SK-N-SH (cell line): ENCODE measurements at regions not wholly inside any gene's neighbourhood (a gene's known extent, or its start where the extent isn't known, plus 50 kb on each side); places are given as distances from the start of the nearest gene placed in this dataset.

Experiments
- CTCF ChIA-PET: fragments of 300-600, 350-600 bp; formaldehyde crosslinking; extraction: SDS; loops from one replicate; lab custom pipeline; 2021; lab: Yijun Ruan, JAX
- POLR2A ChIA-PET: fragments of 350-600 bp; sonication (Branson Sonifier 250); formaldehyde crosslinking; extraction: SDS; loops from one replicate; lab custom pipeline; 2020; ENCODE audit warnings: antibody characterized with exemption, inconsistent platforms; lab: Yijun Ruan, JAX
- DNase-seq: peaks from one replicate; pipeline ENCODE4 v3.0.0; 2012
- H2AFZ ChIP-seq: fragments of 200-600 bp; sonication (generic); 2 replicates; pipeline ENCODE4 v1.8.1; 2016; ENCODE audit warnings: antibody characterized with exemption, mild to moderate bottlenecking, low read depth
- H3F3A ChIP-seq: fragments of 200-600 bp; sonication (generic); replicated peaks from 2 replicates; pipeline ENCODE3; 2016; ENCODE audit warnings: antibody characterized with exemption, mild to moderate bottlenecking; ENCODE audit not compliant: insufficient read depth
- H3K27ac ChIP-seq, 2 experiments: fragments of 200-500 bp in 1 of 2; fragments of 200-600 bp in 1 of 2; sonication (Bioruptor generic) in 1 of 2; sonication (generic), shearing (Covaris generic) in 1 of 2; 2 replicates each; pipeline versions ENCODE4 v1.5.1 to v1.6.1; 2014 to 2016; ENCODE audit warnings: low read depth in 2 of 2, inconsistent platforms in 1 of 2, low read length in 1 of 2, mild to moderate bottlenecking in 1 of 2, mixed read lengths in 1 of 2
- H3K27me3 ChIP-seq: fragments of 200-600 bp; sonication (generic), shearing (Covaris generic); 2 replicates; pipeline ENCODE4 v1.6.1; 2016; ENCODE audit warnings: mixed run types; ENCODE audit not compliant: insufficient read depth
- H3K36me3 ChIP-seq, 2 experiments: fragments of 200-500 bp in 1 of 2; fragments of 200-600 bp in 1 of 2; sonication (Bioruptor generic) in 1 of 2; sonication (generic) in 1 of 2; replicated peaks in 1 of 2; 2 replicates each; pipeline versions ENCODE3 to v1.5.1; 2014 to 2016; ENCODE audit warnings: low read length in 1 of 2, mild to moderate bottlenecking in 1 of 2; ENCODE audit not compliant: insufficient read depth in 2 of 2, control insufficient read depth in 1 of 2
- H3K4me1 ChIP-seq, 2 experiments: fragments of 200-500 bp in 1 of 2; fragments of 200-600 bp in 1 of 2; sonication (Bioruptor generic) in 1 of 2; sonication (generic), shearing (Covaris generic) in 1 of 2; 2 replicates each; pipeline versions ENCODE4 v1.5.1 to v1.6.1; 2014 to 2016; ENCODE audit warnings: low read depth in 1 of 2, low read length in 1 of 2, mixed run types in 1 of 2; ENCODE audit not compliant: insufficient read depth in 2 of 2, control insufficient read depth in 1 of 2
- H3K4me2 ChIP-seq: fragments of 200-600 bp; sonication (generic), shearing (Covaris generic); 2 replicates; pipeline ENCODE4 v1.6.1; 2017; ENCODE audit warnings: mixed run types
- H3K4me3 ChIP-seq, 2 experiments: fragments of 200-500 bp in 1 of 2; fragments of 200-600 bp in 1 of 2; sonication (Bioruptor generic) in 1 of 2; sonication (generic), shearing (Covaris generic) in 1 of 2; 2 replicates each; pipeline versions ENCODE4 v1.5.1 to v1.8.1; 2014 to 2016; ENCODE audit warnings: low read depth in 2 of 2, inconsistent platforms in 1 of 2, low read length in 1 of 2, mild to moderate bottlenecking in 1 of 2, mixed read lengths in 1 of 2, moderate library complexity in 1 of 2
- H3K79me2 ChIP-seq: fragments of 200-600 bp; sonication (generic); 2 replicates; pipeline ENCODE4 v1.8.1; 2017; ENCODE audit warnings: mild to moderate bottlenecking; ENCODE audit not compliant: insufficient read depth
- H3K9ac ChIP-seq: fragments of 200-600 bp; sonication (generic); 2 replicates; pipeline ENCODE4 v1.6.1; 2017; ENCODE audit warnings: mixed run types
- H3K9me2 ChIP-seq: fragments of 200-600 bp; sonication (generic); 2 replicates; pipeline ENCODE4 v1.6.1; 2017; ENCODE audit warnings: mixed run types
- H3K9me3 ChIP-seq: fragments of 200-600 bp; sonication (generic); 2 replicates; pipeline ENCODE4 v1.6.1; 2017; ENCODE audit warnings: mixed run types, mild to moderate bottlenecking, moderate library complexity
- H4K20me1 ChIP-seq: fragments of 200-600 bp; sonication (generic); 2 replicates; pipeline ENCODE4 v1.6.1; 2017; ENCODE audit warnings: mild to moderate bottlenecking, mixed run types; ENCODE audit not compliant: insufficient read depth
- ELF1 ChIP-seq: IDR thresholded peaks from 2 replicates; pipeline ENCODE4 v1.4.0; 2012
- EZH2phosphoT487 ChIP-seq: fragments of 200-600 bp; sonication (generic); IDR thresholded peaks from 2 replicates; pipeline ENCODE4 v1.6.1; 2017; ENCODE audit warnings: low read depth, mixed run types, mild to moderate bottlenecking, antibody characterized with exemption, moderate library complexity, borderline replicate concordance
- GATA2 ChIP-seq: sonication (generic); formaldehyde crosslinking; IDR thresholded peaks from 2 replicates; pipeline ENCODE4 v1.5.0; 2020; ENCODE audit warnings: mild to moderate bottlenecking, missing genetic modification reagents
- JUND ChIP-seq: IDR thresholded peaks from 2 replicates; pipeline ENCODE4 v1.4.0; 2012
- MEF2A ChIP-seq: IDR thresholded peaks from 2 replicates; pipeline ENCODE4 v1.4.0; 2012; ENCODE audit warnings: low read depth, borderline replicate concordance
- NFIC ChIP-seq: IDR thresholded peaks from 2 replicates; pipeline ENCODE4 v1.4.0; 2012; ENCODE audit warnings: borderline replicate concordance
- POLR2AphosphoS5 ChIP-seq: IDR thresholded peaks from 2 replicates; pipeline ENCODE4 v1.6.1; 2012; ENCODE audit warnings: low read depth, low read length
- RAD21 ChIP-seq: IDR thresholded peaks from 2 replicates; pipeline ENCODE4 v1.6.1; 2012; ENCODE audit warnings: mild to moderate bottlenecking, low read length
- RFX5 ChIP-seq: IDR thresholded peaks from 2 replicates; pipeline ENCODE4 v1.6.1; 2012; ENCODE audit warnings: mild to moderate bottlenecking, improper control_type of control experiment, low read length
- SMC3 ChIP-seq: IDR thresholded peaks from 2 replicates; pipeline ENCODE4 v1.6.1; 2012; ENCODE audit warnings: low read depth, low read length, improper control_type of control experiment
- TCF12 ChIP-seq: IDR thresholded peaks from 2 replicates; pipeline ENCODE4 v1.4.0; 2012
- WGBS: methylation state at CpG from one replicate; pipeline ENCODE4 v1.1.6; 2017; ENCODE audit warnings: low lambda C conversion rate; 5-methylcytosine and 5-hydroxymethylcytosine counted together
- TF ChIP-seq, protein P1 (sequence below): fragments of 150-350 bp; IDR thresholded peaks from 2 replicates; pipeline ENCODE4 v1.6.1; 2016; ENCODE audit warnings: mild to moderate bottlenecking, low read depth, low read length
- TF ChIP-seq, protein P2 (sequence below): IDR thresholded peaks from 2 replicates; pipeline ENCODE4; 2012
- TF ChIP-seq, protein P3 (sequence below): IDR thresholded peaks from 2 replicates; pipeline ENCODE4 v1.4.0; 2012; ENCODE audit warnings: low read depth

DNA sequence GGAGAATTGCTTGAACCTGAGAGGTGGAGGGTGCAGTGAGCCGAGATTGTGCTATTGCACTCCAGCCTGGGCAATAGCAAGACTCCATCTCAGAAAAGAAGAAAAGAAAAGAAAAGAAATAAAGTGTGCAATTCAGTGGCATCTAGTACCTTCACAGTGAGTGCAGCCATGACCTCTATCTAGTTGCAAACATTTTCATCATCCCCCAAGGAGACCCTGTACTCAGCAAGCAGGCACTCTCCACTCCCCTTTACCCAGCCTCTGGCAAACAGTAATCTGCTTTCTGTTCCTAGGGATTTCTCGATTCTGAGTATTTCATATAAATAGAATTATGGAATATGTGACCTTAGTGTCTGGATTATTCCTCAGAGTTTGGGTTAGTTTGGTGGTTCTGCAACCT lies 130.4 kb upstream of the ARL4C start (continued):
- TF ChIP-seq, protein P1, sequence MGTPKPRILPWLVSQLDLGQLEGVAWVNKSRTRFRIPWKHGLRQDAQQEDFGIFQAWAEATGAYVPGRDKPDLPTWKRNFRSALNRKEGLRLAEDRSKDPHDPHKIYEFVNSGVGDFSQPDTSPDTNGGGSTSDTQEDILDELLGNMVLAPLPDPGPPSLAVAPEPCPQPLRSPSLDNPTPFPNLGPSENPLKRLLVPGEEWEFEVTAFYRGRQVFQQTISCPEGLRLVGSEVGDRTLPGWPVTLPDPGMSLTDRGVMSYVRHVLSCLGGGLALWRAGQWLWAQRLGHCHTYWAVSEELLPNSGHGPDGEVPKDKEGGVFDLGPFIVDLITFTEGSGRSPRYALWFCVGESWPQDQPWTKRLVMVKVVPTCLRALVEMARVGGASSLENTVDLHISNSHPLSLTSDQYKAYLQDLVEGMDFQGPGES = no peak
- TF ChIP-seq POLR2AphosphoS5 = no peak
- no peak for TF ChIP-seq JUND
- no peak for TF ChIP-seq ELF1
- TF ChIP-seq GATA2 (CRISPR knock-in tag) = no peak
- TF ChIP-seq TCF12 = no peak

DNA sequence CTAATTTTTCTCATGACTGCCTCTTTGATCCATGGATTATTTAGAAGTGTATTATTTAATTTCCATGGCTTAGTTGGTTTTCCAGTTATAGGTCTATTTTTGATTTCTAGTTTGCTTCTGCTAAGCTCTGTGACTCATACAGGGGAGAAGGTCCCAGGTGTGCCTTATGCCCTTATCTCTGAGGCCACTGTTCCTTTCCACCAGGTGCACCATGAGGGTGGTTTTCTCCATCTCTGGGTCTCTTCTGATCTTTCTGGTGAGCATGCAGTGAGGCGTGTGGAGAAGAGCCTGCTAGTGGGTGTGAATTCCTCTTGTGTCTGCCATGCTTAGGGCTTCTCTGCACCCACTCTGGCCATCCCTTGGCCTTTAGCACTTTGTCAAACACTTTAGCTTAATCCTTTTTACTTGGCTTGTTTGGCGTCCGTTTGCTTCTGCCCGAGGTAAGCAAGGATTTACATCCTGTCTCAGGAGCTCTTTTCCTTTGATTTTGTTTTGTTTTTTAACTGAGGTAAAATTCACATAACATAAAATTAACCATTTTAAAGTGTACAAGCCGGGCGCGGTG lies 129.8 kb upstream of the ARL4C start:
- Histone ChIP-seq H3K9me3 (no peaks in the 10 kb centered on the region), H2AFZ (no peak overlapping the region), H3K36me3 (no peaks in the 10 kb centered on the region), H3K4me2 (no peak overlapping the region), H3K27ac (no peak overlapping the region), H3K4me1 (peaks cover 0 to 14% of the 10 kb centered on the region in 2 experiments; a peak in 1 of 4 replicates), H3F3A (no peaks in the 10 kb centered on the region), H3K9ac (no peak overlapping the region), H4K20me1 (no peaks in the 10 kb centered on the region), H3K4me3 (no peak overlapping the region), H3K9me2 (no peaks in the 10 kb centered on the region), H3K27me3 (no peaks in the 10 kb centered on the region), H3K79me2 (no peaks in the 10 kb centered on the region)
- DNase-seq = no peak
- CTCF ChIA-PET = interaction anchor here (1.4 to 1.7 kb wide), 2 partner anchors 62 to 81 kb away, joined by 4 to 6 read pairs; no protein-coding TSS in a partner anchor
- WGBS = 83% methylated on average over 7 of the region's 7 CpGs
- TF ChIP-seq RFX5 = no peak
- TF ChIP-seq, protein P2, sequence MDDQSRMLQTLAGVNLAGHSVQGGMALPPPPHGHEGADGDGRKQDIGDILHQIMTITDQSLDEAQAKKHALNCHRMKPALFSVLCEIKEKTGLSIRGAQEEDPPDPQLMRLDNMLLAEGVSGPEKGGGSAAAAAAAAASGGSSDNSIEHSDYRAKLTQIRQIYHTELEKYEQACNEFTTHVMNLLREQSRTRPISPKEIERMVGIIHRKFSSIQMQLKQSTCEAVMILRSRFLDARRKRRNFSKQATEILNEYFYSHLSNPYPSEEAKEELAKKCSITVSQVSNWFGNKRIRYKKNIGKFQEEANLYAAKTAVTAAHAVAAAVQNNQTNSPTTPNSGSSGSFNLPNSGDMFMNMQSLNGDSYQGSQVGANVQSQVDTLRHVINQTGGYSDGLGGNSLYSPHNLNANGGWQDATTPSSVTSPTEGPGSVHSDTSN = no peak
- TF ChIP-seq, protein P3, sequence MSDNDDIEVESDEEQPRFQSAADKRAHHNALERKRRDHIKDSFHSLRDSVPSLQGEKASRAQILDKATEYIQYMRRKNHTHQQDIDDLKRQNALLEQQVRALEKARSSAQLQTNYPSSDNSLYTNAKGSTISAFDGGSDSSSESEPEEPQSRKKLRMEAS = no peak
- no peak for TF ChIP-seq RAD21
- TF ChIP-seq NFIC = no peak
- TF ChIP-seq TCF12 = no peak
- TF ChIP-seq EZH2phosphoT487 = no peak
- no peak for TF ChIP-seq SMC3
- TF ChIP-seq MEF2A = no peak
- TF ChIP-seq, protein P1 = no peak
- POLR2A ChIA-PET = no interaction called here
